Breast epithelium (tissue), 3 donors: ENCODE measurements at regions not wholly inside any gene's neighbourhood (a gene's known extent, or its start where the extent isn't known, plus 50 kb on each side); places are given as distances from the start of the nearest gene placed in this dataset.

Source experiments
- CTCF ChIP-seq, 3 donors: fragments of 450-650 bp; IDR thresholded peaks; one replicate each; pipeline ENCODE4 v1.5.1; 2016 to 2017; ENCODE audit warnings: antibody characterized with exemption in 3 of 3, mild to moderate bottlenecking in 3 of 3, moderate library complexity in 3 of 3
- POLR2A ChIP-seq: fragments of 450-650 bp; IDR thresholded peaks from one replicate; pipeline ENCODE4 v1.6.1; 2016; ENCODE audit warnings: antibody characterized with exemption, mild to moderate bottlenecking, moderate library complexity
- POLR2AphosphoS5 ChIP-seq, 3 donors: sonication (generic); formaldehyde crosslinking; IDR thresholded peaks; one replicate each; pipeline ENCODE4 v1.6.1; 2017; ENCODE audit warnings: antibody characterized with exemption in 3 of 3

- TF ChIP-seq CTCF (IDR thresholded peaks at IDR 0.05) (no peak), POLR2A (no peak), POLR2AphosphoS5 (IDR thresholded peaks at IDR 0.05) (no peak)
These were observed 1191.1 kb downstream of the SORCS1 start for GRCh38 chr10:105973360-105973759.
